OCI-LY7 (cell line): ENCODE measurements at regions not wholly inside any gene's neighbourhood (a gene's known extent, or its start where the extent isn't known, plus 50 kb on each side); places are given as distances from the start of the nearest gene placed in this dataset.

ENCODE experiments used
- BruUV-seq: library from RNA; stranded (reverse); fragments of 400-500 nt; replicated peaks from 2 replicates; lab custom pipeline; 2021; lab: Mats Ljungman, UMichigan
- CTCF ChIA-PET: fragments of 300-600 bp; sonication (Branson Sonifier 250); formaldehyde crosslinking; loops from one replicate; lab custom pipeline; 2022; ENCODE audit warnings: antibody characterized with exemption; ENCODE audit not compliant: unreplicated experiment; lab: Charles Lee
- POLR2A ChIA-PET: fragments of 300-600 bp; sonication (Branson Sonifier 250); formaldehyde crosslinking; loops from one replicate; lab custom pipeline; 2022; ENCODE audit warnings: antibody characterized with exemption; lab: Charles Lee
- DNase-seq: peaks from one replicate; pipeline ENCODE4 v3.0.0-alpha.2; 2015; ENCODE audit warnings: low spot score
- H2AFZ ChIP-seq: fragments of 200-600 bp; sonication (generic), shearing (Covaris generic); 2 replicates; pipeline ENCODE4 v1.6.1; 2014; ENCODE audit warnings: mild to moderate bottlenecking, antibody characterized with exemption, low read length, moderate library complexity
- H3K27ac ChIP-seq: fragments of 200-600 bp; sonication (generic); 2 replicates; pipeline ENCODE4 v1.5.1; 2014; ENCODE audit warnings: mixed run types, low read depth, mild to moderate bottlenecking, moderate library complexity, low read length, inconsistent platforms; ENCODE audit not compliant: poor library complexity, severe bottlenecking
- H3K36me3 ChIP-seq: fragments of 200-600 bp; sonication (generic); 2 replicates; pipeline ENCODE4 v1.6.1; 2014; ENCODE audit warnings: mild to moderate bottlenecking, antibody characterized with exemption, low read length, moderate library complexity, mixed read lengths; ENCODE audit not compliant: insufficient read depth
- H3K4me1 ChIP-seq: fragments of 200-600 bp; sonication (generic); 2 replicates; pipeline ENCODE4 v1.5.1; 2014; ENCODE audit warnings: mild to moderate bottlenecking, low read length; ENCODE audit not compliant: insufficient read depth, poor library complexity, severe bottlenecking
- H3K4me2 ChIP-seq: fragments of 200-600 bp; sonication (generic); 2 replicates; pipeline ENCODE4 v1.6.1; 2014; ENCODE audit warnings: mild to moderate bottlenecking, low read length
- H3K4me3 ChIP-seq: fragments of 200-600 bp; sonication (generic); 2 replicates; pipeline ENCODE4 v1.5.1; 2014; ENCODE audit warnings: mild to moderate bottlenecking, low read depth, low read length; ENCODE audit not compliant: poor library complexity, severe bottlenecking
- H3K79me2 ChIP-seq: fragments of 200-600 bp; sonication (generic); 2 replicates; pipeline ENCODE4 v1.6.1; 2016; ENCODE audit warnings: low read depth, mild to moderate bottlenecking, low read length, moderate library complexity, mixed read lengths; ENCODE audit not compliant: insufficient read depth
- H3K9me2 ChIP-seq: fragments of 200-600 bp; sonication (generic); 2 replicates; pipeline ENCODE4 v1.6.1; 2016; ENCODE audit warnings: mild to moderate bottlenecking, low read length, mixed read lengths; ENCODE audit not compliant: insufficient read depth
- H3K9me3 ChIP-seq: fragments of 200-600 bp; sonication (generic); 2 replicates; pipeline ENCODE4 v1.6.1; 2014; ENCODE audit warnings: mild to moderate bottlenecking, mixed run types, low read length, mixed read lengths
- H4K20me1 ChIP-seq: fragments of 200-600 bp; sonication (generic); 2 replicates; pipeline ENCODE4 v1.6.1; 2014; ENCODE audit warnings: mild to moderate bottlenecking, antibody characterized with exemption, low read length, moderate library complexity, mixed read lengths; ENCODE audit not compliant: insufficient read depth
- EZH2phosphoT487 ChIP-seq: fragments of 200-600 bp; sonication (generic); IDR thresholded peaks from 2 replicates; pipeline ENCODE4 v1.6.1; 2018; ENCODE audit warnings: low read depth, borderline replicate concordance, mild to moderate bottlenecking, mixed run types, antibody characterized with exemption, low read length, moderate library complexity, mixed read lengths
- intact Hi-C: fragments of 100-400 bp; cut with micrococcal nuclease; formaldehyde crosslinking; loops from one replicate; pipeline ENCODE4 v1.10.0; 2022; ENCODE audit not compliant: unreplicated experiment
- TF ChIP-seq, protein P1 (sequence below): fragments of 200-600 bp; sonication (generic); conservative IDR thresholded peaks from 2 replicates; pipeline ENCODE4 v1.5.1; 2014; ENCODE audit warnings: mild to moderate bottlenecking, antibody characterized with exemption, low read length, moderate library complexity, mixed read lengths

DNA sequence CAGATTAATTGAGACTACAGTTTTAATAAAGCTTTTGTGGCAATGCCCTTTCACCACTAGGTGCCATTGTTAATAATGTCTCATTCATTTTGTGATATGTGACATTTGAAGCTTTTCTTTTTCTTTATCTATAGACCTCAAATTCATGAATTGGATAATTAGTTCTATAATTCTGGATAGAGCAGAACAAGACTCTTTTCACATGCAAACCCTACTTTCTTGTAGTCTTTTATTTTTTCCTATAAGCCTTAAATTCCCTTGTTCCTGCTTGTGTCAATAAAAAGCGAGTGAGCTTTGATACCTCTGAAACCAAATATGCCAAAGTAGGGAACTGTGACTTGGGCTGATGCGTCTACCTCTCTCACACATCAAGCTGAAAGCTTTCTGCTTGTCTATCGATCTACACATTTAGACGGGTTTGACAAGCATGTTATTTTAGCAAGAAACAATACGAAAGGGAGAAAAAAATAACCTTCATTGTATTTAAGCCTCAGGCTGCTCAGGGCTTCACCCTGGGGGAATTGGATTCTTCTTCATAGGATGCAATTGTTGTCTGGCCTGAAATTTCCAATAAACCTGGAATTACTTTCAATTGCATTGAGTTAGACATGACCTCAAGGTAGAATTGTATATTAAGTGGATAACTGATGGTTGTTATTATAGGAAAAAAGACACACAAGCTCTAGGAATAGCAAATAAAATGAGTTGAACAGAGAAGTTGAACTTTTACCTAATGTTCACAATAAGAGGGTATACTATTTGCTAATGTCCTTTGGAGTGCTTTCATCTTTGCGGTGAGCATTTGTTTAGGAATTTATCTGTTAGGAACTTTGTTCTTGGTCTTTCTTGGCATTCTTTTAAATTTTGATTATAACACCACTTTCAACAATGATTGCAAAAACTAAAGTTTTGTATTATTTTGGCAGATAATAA is 1150.2 kb upstream of the PCDH9 start:
- BruUV-seq, result no TSS peak
- ChIA-PET CTCF (no interaction called here), POLR2A (interaction anchor here (0.5 kb wide), 1 partner anchor 34 kb away, joined by 3 read pairs; no protein-coding TSS in a partner anchor)
- H4K20me1 ChIP-seq, result no peaks in the 10 kb centered on the region
- no peaks in the 10 kb centered on the region for H3K36me3 ChIP-seq
- no peak overlapping the region for H2AFZ ChIP-seq
- no peak for TF ChIP-seq EZH2phosphoT487
- TF ChIP-seq, protein P1, sequence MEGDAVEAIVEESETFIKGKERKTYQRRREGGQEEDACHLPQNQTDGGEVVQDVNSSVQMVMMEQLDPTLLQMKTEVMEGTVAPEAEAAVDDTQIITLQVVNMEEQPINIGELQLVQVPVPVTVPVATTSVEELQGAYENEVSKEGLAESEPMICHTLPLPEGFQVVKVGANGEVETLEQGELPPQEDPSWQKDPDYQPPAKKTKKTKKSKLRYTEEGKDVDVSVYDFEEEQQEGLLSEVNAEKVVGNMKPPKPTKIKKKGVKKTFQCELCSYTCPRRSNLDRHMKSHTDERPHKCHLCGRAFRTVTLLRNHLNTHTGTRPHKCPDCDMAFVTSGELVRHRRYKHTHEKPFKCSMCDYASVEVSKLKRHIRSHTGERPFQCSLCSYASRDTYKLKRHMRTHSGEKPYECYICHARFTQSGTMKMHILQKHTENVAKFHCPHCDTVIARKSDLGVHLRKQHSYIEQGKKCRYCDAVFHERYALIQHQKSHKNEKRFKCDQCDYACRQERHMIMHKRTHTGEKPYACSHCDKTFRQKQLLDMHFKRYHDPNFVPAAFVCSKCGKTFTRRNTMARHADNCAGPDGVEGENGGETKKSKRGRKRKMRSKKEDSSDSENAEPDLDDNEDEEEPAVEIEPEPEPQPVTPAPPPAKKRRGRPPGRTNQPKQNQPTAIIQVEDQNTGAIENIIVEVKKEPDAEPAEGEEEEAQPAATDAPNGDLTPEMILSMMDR, result no peak
- no peak overlapping the region for H3K4me2 ChIP-seq
- H3K4me3 ChIP-seq, result no peak overlapping the region
- no peaks in the 10 kb centered on the region for H3K9me2 ChIP-seq
- H3K4me1 ChIP-seq, result no peaks in the 10 kb centered on the region
- intact Hi-C loops, result no loop called here
- no peaks in the 10 kb centered on the region for H3K79me2 ChIP-seq
- no peaks in the 10 kb centered on the region for H3K9me3 ChIP-seq
- no peak overlapping the region for H3K27ac ChIP-seq
- no peak for DNase-seq

- Histone ChIP-seq H2AFZ (no peak overlapping the region), H3K4me2 (no peak overlapping the region), H4K20me1 (no peaks in the 10 kb centered on the region), H3K27ac (no peak overlapping the region), H3K79me2 (no peaks in the 10 kb centered on the region), H3K9me3 (no peaks in the 10 kb centered on the region), H3K4me3 (no peak overlapping the region), H3K36me3 (no peaks in the 10 kb centered on the region), H3K4me1 (no peaks in the 10 kb centered on the region), H3K9me2 (no peaks in the 10 kb centered on the region)
- intact Hi-C loops, result no loop called here
- DNase-seq, result no peak
- ChIA-PET CTCF (no interaction called here), POLR2A (no interaction called here)
- no peak for TF ChIP-seq EZH2phosphoT487
- TF ChIP-seq, protein P1, result no peak
- no TSS peak for BruUV-seq
Measured at GRCh38 chr13:68378294-68378693, 1148.2 kb upstream of the PCDH9 start.

DNA sequence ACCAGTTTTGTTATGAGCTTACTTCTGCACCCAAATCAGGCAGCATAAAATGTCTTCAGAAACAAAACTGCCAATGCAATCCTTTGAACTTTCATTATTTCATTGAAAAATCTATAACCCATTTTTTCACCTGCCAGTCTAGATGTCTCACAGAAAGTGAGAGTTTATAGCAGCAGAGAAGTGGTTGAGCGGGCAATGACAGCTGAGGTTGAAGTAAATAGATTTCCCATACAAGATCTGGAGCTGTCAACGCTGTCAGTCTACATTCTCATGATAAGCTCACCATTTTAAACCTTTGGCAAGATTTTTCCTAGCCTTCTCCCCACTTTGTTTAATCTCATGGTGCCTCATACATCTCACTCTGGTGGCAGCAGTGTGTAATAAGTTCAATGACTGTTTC is 1144.9 kb upstream of the PCDH9 start:
- Histone ChIP-seq H3K27ac (no peak overlapping the region), H3K79me2 (no peaks in the 10 kb centered on the region), H3K4me1 (no peaks in the 10 kb centered on the region), H2AFZ (no peak overlapping the region), H3K9me2 (no peaks in the 10 kb centered on the region), H4K20me1 (no peaks in the 10 kb centered on the region), H3K36me3 (no peaks in the 10 kb centered on the region), H3K4me2 (no peak overlapping the region), H3K4me3 (no peak overlapping the region), H3K9me3 (no peaks in the 10 kb centered on the region)
- CTCF ChIA-PET, result no interaction called here
- intact Hi-C loops, result no loop called here
- TF ChIP-seq, protein P1, result no peak
- POLR2A ChIA-PET, result interaction anchor here (0.7 kb wide), 1 partner anchor 57 kb away, joined by 3 read pairs; no protein-coding TSS in a partner anchor
- no peak for DNase-seq
- no TSS peak for BruUV-seq
